K562 (cell line): ENCODE measurements at regions not wholly inside any gene's neighbourhood (a gene's known extent, or its start where the extent isn't known, plus 50 kb on each side); places are given as distances from the start of the nearest gene placed in this dataset.

ENCODE experiments used
- ATAC-seq: fragments of 200-7000 bp; cut with Tn5 transposase; 3 replicates; pipeline ENCODE4 v1.9.1; 2020; ENCODE audit warnings: moderate library complexity
- BruUV-seq: library from RNA; stranded (reverse); fragments of 400-500 nt; replicated peaks from 2 replicates; lab custom pipeline; 2021; lab: Mats Ljungman, UMichigan
- CTCF ChIA-PET: fragments of 300-600 bp; formaldehyde crosslinking; extraction: SDS; loops from one replicate; lab custom pipeline; 2021; ENCODE audit warnings: low intra/inter-chr PET ratio; lab: Yijun Ruan, JAX
- POLR2A ChIA-PET: fragments of 300-600, 350-650 bp; sonication (Branson Sonifier 250); formaldehyde crosslinking; extraction: SDS; loops from one replicate; lab custom pipeline; 2021; ENCODE audit warnings: antibody characterized with exemption, inconsistent platforms; lab: Yijun Ruan, JAX
- DNase-seq, 4 experiments: peaks; one replicate each; pipeline versions ENCODE4 v3.0.0 to v3.0.0-alpha.2; 2011 to 2018; ENCODE audit warnings: low spot score in 3 of 4, mixed read lengths in 3 of 4; ENCODE audit errors: extremely low read depth in 1 of 4
- FAIRE-seq: peaks from 2 replicates; lab custom pipeline; 2011; peaks lifted over from hg19 to GRCh38; lab: Jason Lieb, UNC
- H2AFZ ChIP-seq: 2 replicates; pipeline ENCODE4 v1.6.0; 2011; ENCODE audit warnings: low read depth, low read length, control low read depth, inconsistent platforms
- H3K27ac ChIP-seq: fragments of 200-600 bp; 3 replicates; pipeline ENCODE4 v1.8.0; 2011; ENCODE audit warnings: low read depth, mild to moderate bottlenecking, control low read depth, inconsistent platforms, low read length, moderate library complexity, mixed read lengths; ENCODE audit errors: extremely low read depth
- H3K27me3 ChIP-seq, 2 experiments: fragments of 300-600 bp in 1 of 2; 2 replicates in 1 of 2; 3 replicates in 1 of 2; pipeline versions ENCODE4 v1.6.0 to v1.8.0; 2011; ENCODE audit warnings: inconsistent platforms in 2 of 2, low read length in 2 of 2, mild to moderate bottlenecking in 1 of 2, mixed read lengths in 1 of 2, moderate library complexity in 1 of 2; ENCODE audit not compliant: control insufficient read depth in 2 of 2, insufficient read depth in 2 of 2
- H3K36me3 ChIP-seq: fragments of 300-600 bp; 3 replicates; pipeline ENCODE4 v1.8.0; 2011; ENCODE audit warnings: mild to moderate bottlenecking, low read length, inconsistent platforms; ENCODE audit not compliant: control insufficient read depth, insufficient read depth
- H3K4me1 ChIP-seq, 2 experiments: fragments of 200-600 bp in 1 of 2; replicated peaks in 1 of 2; 2 replicates in 1 of 2; 3 replicates in 1 of 2; pipeline versions ENCODE4 v1.5.1 to v1.8.0; 2011; ENCODE audit warnings: inconsistent platforms in 2 of 2, low read length in 2 of 2, mild to moderate bottlenecking in 1 of 2, mixed read lengths in 1 of 2, moderate library complexity in 1 of 2; ENCODE audit not compliant: control insufficient read depth in 2 of 2, insufficient read depth in 2 of 2
- H3K4me2 ChIP-seq: 2 replicates; pipeline ENCODE4 v1.6.1; 2011; ENCODE audit warnings: low read length, control low read depth, inconsistent platforms, mixed read lengths; ENCODE audit not compliant: insufficient read depth
- H3K4me3 ChIP-seq: fragments of 200-600 bp; sonication (generic), shearing (Covaris generic); 2 replicates; pipeline ENCODE4 v1.5.1; 2016; ENCODE audit warnings: control low read depth, inconsistent platforms
- H3K79me2 ChIP-seq: fragments of 200-600 bp; 3 replicates; pipeline ENCODE4 v1.8.0; 2011; ENCODE audit warnings: low read length, inconsistent platforms; ENCODE audit not compliant: control insufficient read depth, insufficient read depth
- H3K9ac ChIP-seq, 2 experiments: 2 replicates each; pipeline versions ENCODE4 v1.6.0 to v1.6.1; 2011; ENCODE audit warnings: low read depth in 2 of 2, low read length in 2 of 2, control low read depth in 1 of 2, inconsistent platforms in 1 of 2, mild to moderate bottlenecking in 1 of 2, mixed read lengths in 1 of 2; ENCODE audit not compliant: insufficient read depth in 1 of 2
- H3K9me1 ChIP-seq: one replicate; pipeline ENCODE4 v1.6.0; 2011; ENCODE audit warnings: inconsistent platforms, mild to moderate bottlenecking, low read length, moderate library complexity; ENCODE audit not compliant: control insufficient read depth, insufficient read depth
- H3K9me3 ChIP-seq: replicated peaks from 2 replicates; pipeline ENCODE4 v1.5.1; 2011; ENCODE audit warnings: low read depth, low read length, inconsistent platforms; ENCODE audit not compliant: control insufficient read depth, insufficient read depth
- H4K20me1 ChIP-seq: replicated peaks from 2 replicates; pipeline ENCODE4 v1.6.1; 2011; ENCODE audit warnings: low read length, inconsistent platforms, mixed read lengths; ENCODE audit not compliant: control insufficient read depth, insufficient read depth
- DLX4 ChIP-seq: fragments of 250-450 bp; sonication (Bioruptor Pico); IDR thresholded peaks from 2 replicates; pipeline ENCODE4 v1.6.1; 2021; ENCODE audit warnings: mild to moderate bottlenecking
- HCFC1 ChIP-seq: IDR thresholded peaks from 2 replicates; pipeline ENCODE4 v1.6.1; 2012; ENCODE audit warnings: low read depth, low read length, improper control_type of control experiment
- IFI16 ChIP-seq: fragments of 250-450 bp; sonication (Bioruptor Pico); IDR thresholded peaks from 2 replicates; pipeline ENCODE4 v2.1.2; 2022; ENCODE audit warnings: mild to moderate bottlenecking, inconsistent platforms
- JUNB ChIP-seq: fragments of 450-650 bp; formaldehyde crosslinking; conservative IDR thresholded peaks from 2 replicates; pipeline ENCODE4 v1.4.0; 2020; ENCODE audit warnings: mild to moderate bottlenecking
- KAT7 ChIP-seq: sonication (generic); formaldehyde crosslinking; IDR thresholded peaks from 2 replicates; pipeline ENCODE4 v1.8.0; 2022; ENCODE audit warnings: missing genetic modification reagents, mild to moderate bottlenecking, borderline replicate concordance
- L3MBTL2 ChIP-seq: fragments of 450-650 bp; IDR thresholded peaks from 2 replicates; pipeline ENCODE4 v1.6.1; 2016; ENCODE audit warnings: mild to moderate bottlenecking, moderate library complexity
- NBN ChIP-seq: fragments of 450-650 bp; IDR thresholded peaks from 2 replicates; pipeline ENCODE4 v1.6.1; 2016; ENCODE audit warnings: low read depth, mild to moderate bottlenecking
- NCOA6 ChIP-seq: fragments of 450-650 bp; IDR thresholded peaks from 2 replicates; pipeline ENCODE4 v1.6.1; 2017; ENCODE audit warnings: mild to moderate bottlenecking
- NFATC3 ChIP-seq: fragments of 450-650 bp; IDR thresholded peaks from 2 replicates; pipeline ENCODE4 v1.6.1; 2017; ENCODE audit warnings: mild to moderate bottlenecking
- NR0B1 ChIP-seq: fragments of 450-650 bp; IDR thresholded peaks from one replicate; pipeline ENCODE4 v1.6.1; 2018; ENCODE audit warnings: mild to moderate bottlenecking, moderate library complexity; ENCODE audit not compliant: partially characterized antibody
- PRMT5 ChIP-seq: sonication (generic); formaldehyde crosslinking; IDR thresholded peaks from 2 replicates; pipeline ENCODE4 v1.5.0; 2020; ENCODE audit warnings: missing genetic modification reagents
- SMARCB1 ChIP-seq: IDR thresholded peaks from 2 replicates; pipeline ENCODE4 v1.6.1; 2011; ENCODE audit warnings: improper control_type of control experiment, low read depth; ENCODE audit not compliant: insufficient read length
- SREBF2 ChIP-seq: sonication (generic); formaldehyde crosslinking; IDR thresholded peaks from 2 replicates; pipeline ENCODE4 v1.4.0; 2020; ENCODE audit warnings: mild to moderate bottlenecking, missing genetic modification reagents
- TCF7L2 ChIP-seq: fragments of 150-350 bp; IDR thresholded peaks from 2 replicates; pipeline ENCODE4 v1.6.1; 2016; ENCODE audit warnings: low read depth, mild to moderate bottlenecking, low read length, moderate library complexity
- ZKSCAN1 ChIP-seq: fragments of 150-350 bp; IDR thresholded peaks from 2 replicates; pipeline ENCODE4 v1.6.1; 2016; ENCODE audit warnings: low read depth, low read length
- ZNF354B ChIP-seq: fragments of 250-450 bp; sonication (Bioruptor Pico); IDR thresholded peaks from 2 replicates; pipeline ENCODE4 v1.4.0; 2020
- ZNF444 ChIP-seq: fragments of 250-450 bp; sonication (Bioruptor Pico); IDR thresholded peaks from 2 replicates; pipeline ENCODE4 v1.4.0; 2020; ENCODE audit warnings: mild to moderate bottlenecking, moderate library complexity
- ZNF764 ChIP-seq: fragments of 250-450 bp; sonication (Bioruptor Pico); IDR thresholded peaks from 2 replicates; pipeline ENCODE4 v1.4.0; 2020; ENCODE audit warnings: low read depth, mild to moderate bottlenecking, moderate library complexity
- ZNF778 ChIP-seq: fragments of 450-650 bp; formaldehyde crosslinking; IDR thresholded peaks from 2 replicates; pipeline ENCODE4 v1.4.0; 2020; ENCODE audit warnings: mild to moderate bottlenecking, moderate library complexity
- WGBS: fragments of 100-300 bp; shearing (Covaris generic); methylation state at CpG from one replicate; pipeline ENCODE4 v1.1.6; 2016; ENCODE audit warnings: low coverage, mixed read lengths; ENCODE audit not compliant: insufficient coverage; ENCODE audit errors: missing lambda C conversion rate; 5-methylcytosine and 5-hydroxymethylcytosine counted together
- in situ Hi-C: fragments of 300-500 bp; cut with MboI; formaldehyde crosslinking; loops from 4 replicates; pipeline ENCODE4 v1.15.0; 2018; ENCODE audit warnings: inconsistent platforms, mixed read lengths
- intact Hi-C: fragments of 100-400 bp; cut with micrococcal nuclease; formaldehyde crosslinking; loops from 2 replicates; pipeline ENCODE4 v1.14.2; 2022
- TF ChIP-seq, protein P1 (sequence below): fragments of 200-800 bp; sonication (Bioruptor generic); IDR thresholded peaks from 2 replicates; pipeline ENCODE4 v1.6.1; 2017; ENCODE audit warnings: missing genetic modification characterization, missing compliant biosample characterization

DNA sequence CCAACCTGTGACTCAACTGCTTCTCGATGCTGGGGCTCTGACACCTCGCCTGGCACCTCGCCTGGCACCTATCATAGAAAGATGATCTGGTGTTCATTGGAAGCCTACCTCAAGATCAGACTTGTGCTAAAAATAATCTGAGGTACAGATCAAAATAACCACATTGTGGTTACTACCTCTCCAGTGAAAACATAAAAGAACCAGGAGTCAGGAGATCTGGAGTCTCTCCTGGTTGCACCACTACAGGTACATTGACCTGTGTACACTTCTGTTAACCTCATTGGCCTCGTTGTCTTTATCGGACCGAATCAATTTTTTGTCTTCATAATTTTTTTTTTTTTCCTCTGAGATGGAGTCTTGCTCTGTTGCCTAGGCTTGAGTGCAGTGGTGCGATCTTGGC, 695.9 kb downstream of the HDGFL1 start:
- TF ChIP-seq, protein P1, sequence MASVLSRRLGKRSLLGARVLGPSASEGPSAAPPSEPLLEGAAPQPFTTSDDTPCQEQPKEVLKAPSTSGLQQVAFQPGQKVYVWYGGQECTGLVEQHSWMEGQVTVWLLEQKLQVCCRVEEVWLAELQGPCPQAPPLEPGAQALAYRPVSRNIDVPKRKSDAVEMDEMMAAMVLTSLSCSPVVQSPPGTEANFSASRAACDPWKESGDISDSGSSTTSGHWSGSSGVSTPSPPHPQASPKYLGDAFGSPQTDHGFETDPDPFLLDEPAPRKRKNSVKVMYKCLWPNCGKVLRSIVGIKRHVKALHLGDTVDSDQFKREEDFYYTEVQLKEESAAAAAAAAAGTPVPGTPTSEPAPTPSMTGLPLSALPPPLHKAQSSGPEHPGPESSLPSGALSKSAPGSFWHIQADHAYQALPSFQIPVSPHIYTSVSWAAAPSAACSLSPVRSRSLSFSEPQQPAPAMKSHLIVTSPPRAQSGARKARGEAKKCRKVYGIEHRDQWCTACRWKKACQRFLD (CRISPR knock-in tag): no peak
- TF ChIP-seq ZNF764 (CRISPR knock-in tag): no peak
- TF ChIP-seq KAT7: no peak
- no peak for TF ChIP-seq HCFC1
- no peak for TF ChIP-seq PRMT5 (CRISPR knock-in tag)
- no peak for TF ChIP-seq DLX4 (CRISPR knock-in tag)
- TF ChIP-seq SMARCB1: no peak
- TF ChIP-seq ZNF354B (CRISPR knock-in tag): no peak
- TF ChIP-seq IFI16: no peak
- TF ChIP-seq ZNF444 (CRISPR knock-in tag): no peak
- no peak for TF ChIP-seq SREBF2 (CRISPR knock-in tag)
- TF ChIP-seq ZNF778 (CRISPR knock-in tag): no peak
- TF ChIP-seq NFATC3: no peak
- no peak for TF ChIP-seq NCOA6
- no peak for TF ChIP-seq JUNB
- no peak for TF ChIP-seq TCF7L2
- TF ChIP-seq ZKSCAN1: no peak
- TF ChIP-seq NR0B1: no peak
- no peak for TF ChIP-seq L3MBTL2
- TF ChIP-seq NBN: no peak
- H3K4me2 ChIP-seq: no peak overlapping the region
- no peaks in the 10 kb centered on the region for H3K4me1 ChIP-seq
- in situ Hi-C loops (no loop called here), intact Hi-C loops (no loop called here)
- no peak overlapping the region for H3K9ac ChIP-seq
- H3K79me2 ChIP-seq: no peaks in the 10 kb centered on the region
- FAIRE-seq: no peak
- CTCF ChIA-PET: no interaction called here
- 0% methylated on average over 7 of the region's 7 CpGs for WGBS
- no peaks in the 10 kb centered on the region; the same call in 1 of the 2 replicates for H3K9me3 ChIP-seq
- no peak for ATAC-seq
- POLR2A ChIA-PET: no interaction called here
- no peak overlapping the region for H3K27ac ChIP-seq
- H3K27me3 ChIP-seq: no peaks in the 10 kb centered on the region
- no peak overlapping the region for H2AFZ ChIP-seq
- H4K20me1 ChIP-seq: no peaks in the 10 kb centered on the region
- H3K36me3 ChIP-seq: no peaks in the 10 kb centered on the region
- H3K9me1 ChIP-seq: no peaks in the 10 kb centered on the region
- BruUV-seq: no TSS peak
- no peak for DNase-seq
- no peak overlapping the region for H3K4me3 ChIP-seq
